ENCODE measurements at regions not wholly inside any gene's neighbourhood (a gene's known extent, or its start where the extent isn't known, plus 50 kb on each side); places are given as distances from the start of the nearest gene placed in this dataset.
"Not testable (repeated sequence)": the region's sequence is repeated elsewhere in the genome, so short reads cannot be mapped to it uniquely, and the experiment has no call there.

- TF ChIP-seq EP300 (IDR thresholded peaks at IDR 0.05) (no peak), POLR2A (IDR thresholded peaks at IDR 0.05) (no peak), CTCF (IDR thresholded peaks at IDR 0.05) (no peak), POLR2AphosphoS5 (IDR thresholded peaks at IDR 0.05) (no peak)
- DNase-seq (ENCODE audit: low spot score in 2 of 2) = no peak
- no peaks in the 10 kb centered on the region for H3K9me3 ChIP-seq
- no peak overlapping the region for H3K4me3 ChIP-seq
- H3K4me1 ChIP-seq = no peaks in the 10 kb centered on the region
- no peaks in the 10 kb centered on the region for H3K36me3 ChIP-seq
- H3K27ac ChIP-seq = no peak overlapping the region
- H3K27me3 ChIP-seq = no peaks in the 10 kb centered on the region
- 48% methylated on average over 2 of the region's 2 CpGs for WGBS
Observed at GRCh38 chr4:64698171-64698570, 288.9 kb upstream of the TECRL start.

GRCh38 chr4:64682946-64683345 is 273.7 kb upstream of the TECRL start:
- DNase-seq (ENCODE audit: low spot score in 2 of 2) = no peak
- WGBS = 70% methylated on average over 4 of the region's 4 CpGs
- TF ChIP-seq CTCF (IDR thresholded peaks at IDR 0.05) = no peak
- TF ChIP-seq POLR2AphosphoS5 (IDR thresholded peaks at IDR 0.05) = no peak
- TF ChIP-seq POLR2A (IDR thresholded peaks at IDR 0.05) = no peak
- no peak for TF ChIP-seq EP300 (IDR thresholded peaks at IDR 0.05)

GRCh38 chr4:64682481-64682880 is 273.2 kb upstream of the TECRL start:
- WGBS = 82% methylated on average over 4 of the region's 4 CpGs

More at GRCh38 chr4:64682946-64683345, 273.7 kb upstream of the TECRL start:
- Histone ChIP-seq H3K27me3 (no peaks in the 10 kb centered on the region), H3K9me3 (peaks cover 7% of the 10 kb centered on the region), H3K4me3 (no peak overlapping the region), H3K4me1 (no peaks in the 10 kb centered on the region), H3K36me3 (no peaks in the 10 kb centered on the region), H3K27ac (no peak overlapping the region)

GRCh38 chr4:64673121-64673520 is 263.9 kb upstream of the TECRL start:
- not testable (repeated sequence) for H3K36me3 ChIP-seq; H3K27ac ChIP-seq; H3K9me3 ChIP-seq; H3K4me3 ChIP-seq; H3K4me1 ChIP-seq; H3K27me3 ChIP-seq; DNase-seq (ENCODE audit: low spot score in 2 of 2)
- 75% methylated on average over 2 of the region's 2 CpGs for WGBS

More at GRCh38 chr4:64682481-64682880, 273.2 kb upstream of the TECRL start:
- no peak for DNase-seq (ENCODE audit: low spot score in 2 of 2)
- no peak overlapping the region for H3K27ac ChIP-seq
- H3K27me3 ChIP-seq = no peaks in the 10 kb centered on the region
- H3K4me3 ChIP-seq = no peak overlapping the region
- H3K4me1 ChIP-seq = no peaks in the 10 kb centered on the region
- H3K36me3 ChIP-seq = no peaks in the 10 kb centered on the region
- H3K9me3 ChIP-seq = peaks cover 4% of the 10 kb centered on the region
- TF ChIP-seq CTCF (IDR thresholded peaks at IDR 0.05) = no peak
- TF ChIP-seq POLR2AphosphoS5 (IDR thresholded peaks at IDR 0.05) = no peak
- TF ChIP-seq EP300 (IDR thresholded peaks at IDR 0.05) = no peak
- no peak for TF ChIP-seq POLR2A (IDR thresholded peaks at IDR 0.05)

GRCh38 chr4:64670647-64671046 is 261.4 kb upstream of the TECRL start:
- no peak for DNase-seq (ENCODE audit: low spot score in 2 of 2)
- H3K36me3 ChIP-seq = no peaks in the 10 kb centered on the region
- no peak for TF ChIP-seq POLR2AphosphoS5 (IDR thresholded peaks at IDR 0.05)
- no peak for TF ChIP-seq EP300 (IDR thresholded peaks at IDR 0.05)
- TF ChIP-seq CTCF (IDR thresholded peaks at IDR 0.05) = no peak
- no peak for TF ChIP-seq POLR2A (IDR thresholded peaks at IDR 0.05)
- no peaks in the 10 kb centered on the region for H3K27me3 ChIP-seq
- H3K9me3 ChIP-seq = no peaks in the 10 kb centered on the region
- WGBS = 93% methylated on average over 4 of the region's 6 CpGs
- H3K27ac ChIP-seq = no peak overlapping the region
- no peaks in the 10 kb centered on the region for H3K4me1 ChIP-seq
- H3K4me3 ChIP-seq = no peak overlapping the region

- DNase-seq (ENCODE audit: low spot score in 2 of 2) = no peak
- TF ChIP-seq POLR2A (IDR thresholded peaks at IDR 0.05) (no peak), CTCF (IDR thresholded peaks at IDR 0.05) (no peak), EP300 (IDR thresholded peaks at IDR 0.05) (no peak), POLR2AphosphoS5 (IDR thresholded peaks at IDR 0.05) (no peak)
- H3K4me3 ChIP-seq = no peak overlapping the region
- H3K4me1 ChIP-seq = no peaks in the 10 kb centered on the region
- no peak overlapping the region for H3K27ac ChIP-seq
- H3K36me3 ChIP-seq = no peaks in the 10 kb centered on the region
- H3K27me3 ChIP-seq = no peaks in the 10 kb centered on the region
- no peaks in the 10 kb centered on the region for H3K9me3 ChIP-seq
- WGBS = 94% methylated on average over 3 of the region's 3 CpGs
Observed at GRCh38 chr4:64643841-64644240, 234.6 kb upstream of the TECRL start.
